Tibial nerve (tissue), 4 donors: ENCODE measurements at regions not wholly inside any gene's neighbourhood (a gene's known extent, or its start where the extent isn't known, plus 50 kb on each side); places are given as distances from the start of the nearest gene placed in this dataset.

ENCODE experiments used
- DNase-seq, 2 donors: peaks; one replicate each; pipeline ENCODE4 v3.0.0-alpha.2; 2019; ENCODE audit warnings: low spot score in 2 of 2
- H3K27ac ChIP-seq, 4 donors: fragments of 200-600 bp; sonication (generic) in 3 of 4; one replicate each; pipeline ENCODE4 v1.5.1; 2017 to 2019; ENCODE audit warnings: mild to moderate bottlenecking in 1 of 4
- H3K27me3 ChIP-seq, 2 donors: fragments of 200-600 bp; sonication (generic) in 1 of 2; one replicate each; pipeline versions ENCODE4 v1.5.1 to v1.6.0; 2017 to 2019
- H3K36me3 ChIP-seq, 3 donors: fragments of 200-600 bp; sonication (generic); one replicate each; pipeline ENCODE4 v1.5.1; 2018 to 2019
- H3K4me1 ChIP-seq, 4 donors: fragments of 200-600 bp; sonication (generic) in 3 of 4; one replicate each; pipeline ENCODE4 v1.5.1; 2017 to 2019
- H3K4me3 ChIP-seq, 4 donors: fragments of 200-600 bp; sonication (generic) in 3 of 4; one replicate each; pipeline ENCODE4 v1.5.1; 2017 to 2019; ENCODE audit warnings: mild to moderate bottlenecking in 1 of 4, moderate library complexity in 1 of 4
- H3K9me3 ChIP-seq, 4 donors: fragments of 200-600 bp; sonication (generic) in 3 of 4; one replicate each; pipeline ENCODE4 v1.5.1; 2017 to 2019
- CTCF ChIP-seq, 5 experiments: fragments of 200-600 bp in 3 of 5; fragments of 450-650 bp in 2 of 5; sonication (generic) in 3 of 5; IDR thresholded peaks; one replicate each; pipeline ENCODE4 v1.5.1; 2016 to 2019; ENCODE audit warnings: antibody characterized with exemption in 5 of 5, mild to moderate bottlenecking in 3 of 5, moderate library complexity in 2 of 5
- EP300 ChIP-seq, 2 donors: sonication (generic); formaldehyde crosslinking; IDR thresholded peaks; one replicate each; pipeline ENCODE4 v1.6.1; 2017; ENCODE audit warnings: antibody characterized with exemption in 2 of 2, mild to moderate bottlenecking in 1 of 2
- POLR2A ChIP-seq, 2 donors: fragments of 450-650 bp; IDR thresholded peaks; one replicate each; pipeline ENCODE4 v1.6.1; 2017; ENCODE audit warnings: antibody characterized with exemption in 2 of 2, mild to moderate bottlenecking in 2 of 2, moderate library complexity in 2 of 2
- WGBS, 2 donors: methylation state at CpG; one replicate each; pipeline ENCODE4 v1.1.5; 2018; 5-methylcytosine and 5-hydroxymethylcytosine counted together

GRCh38 chr3:95399585-95399984 lies 1336.7 kb downstream of the NSUN3 start:
- no peak for DNase-seq
- Histone ChIP-seq H3K4me3 (no peak overlapping the region), H3K4me1 (no peaks in the 10 kb centered on the region), H3K36me3 (no peaks in the 10 kb centered on the region), H3K9me3 (no peaks in the 10 kb centered on the region), H3K27ac (no peak overlapping the region), H3K27me3 (no peaks in the 10 kb centered on the region)
- WGBS, 2 donors = 88 to 90% methylated on average over 3 of the region's 3 CpGs
- TF ChIP-seq CTCF (IDR thresholded peaks at IDR 0.05) (no peak), EP300 (IDR thresholded peaks at IDR 0.05) (no peak), POLR2A (IDR thresholded peaks at IDR 0.05) (no peak)

- no peak for TF ChIP-seq POLR2A (IDR thresholded peaks at IDR 0.05)
- TF ChIP-seq CTCF (IDR thresholded peaks at IDR 0.05) = no peak
- no peak for TF ChIP-seq EP300 (IDR thresholded peaks at IDR 0.05)
- Histone ChIP-seq H3K27ac (no peak overlapping the region), H3K4me1 (no peaks in the 10 kb centered on the region), H3K27me3 (no peaks in the 10 kb centered on the region), H3K4me3 (no peak overlapping the region), H3K36me3 (no peaks in the 10 kb centered on the region), H3K9me3 (no peaks in the 10 kb centered on the region)
- 89 to 92% methylated on average over 2 of the region's 2 CpGs for WGBS, 2 donors
- no peak for DNase-seq
These were observed 1338.8 kb downstream of the NSUN3 start for GRCh38 chr3:95401693-95402092.

GRCh38 chr3:95407709-95408463 lies 1345.0 kb downstream of the NSUN3 start:
- H3K36me3 ChIP-seq = no peaks in the 10 kb centered on the region
- DNase-seq = no peak
- no peak overlapping the region for H3K4me3 ChIP-seq
- H3K27ac ChIP-seq = no peak overlapping the region
- no peak for TF ChIP-seq EP300 (IDR thresholded peaks at IDR 0.05)
- no peak for TF ChIP-seq POLR2A (IDR thresholded peaks at IDR 0.05)
- TF ChIP-seq CTCF (IDR thresholded peaks at IDR 0.05) = no peak
- no peaks in the 10 kb centered on the region for H3K27me3 ChIP-seq
- no peaks in the 10 kb centered on the region for H3K9me3 ChIP-seq
- WGBS, 2 donors = 86 to 90% methylated on average over 4 of the region's 4 CpGs
- H3K4me1 ChIP-seq = no peaks in the 10 kb centered on the region

- Histone ChIP-seq H3K36me3 (no peaks in the 10 kb centered on the region), H3K4me3 (no peak overlapping the region), H3K9me3 (no peaks in the 10 kb centered on the region), H3K27ac (no peak overlapping the region), H3K4me1 (no peaks in the 10 kb centered on the region), H3K27me3 (no peaks in the 10 kb centered on the region)
- WGBS, 2 donors = 28 to 78% methylated on average over 3 of the region's 3 CpGs
- TF ChIP-seq POLR2A (IDR thresholded peaks at IDR 0.05) (no peak), EP300 (IDR thresholded peaks at IDR 0.05) (no peak), CTCF (IDR thresholded peaks at IDR 0.05) (no peak)
- no peak for DNase-seq
These were observed 1345.6 kb downstream of the NSUN3 start for GRCh38 chr3:95408464-95408862.

- 90 to 92% methylated on average over 6 of the region's 6 CpGs for WGBS, 2 donors
- no peak overlapping the region for H3K4me3 ChIP-seq
- TF ChIP-seq CTCF (IDR thresholded peaks at IDR 0.05) = no peak
- no peak for TF ChIP-seq EP300 (IDR thresholded peaks at IDR 0.05)
- TF ChIP-seq POLR2A (IDR thresholded peaks at IDR 0.05) = no peak
- no peaks in the 10 kb centered on the region for H3K36me3 ChIP-seq
- no peak for DNase-seq
- no peak overlapping the region for H3K27ac ChIP-seq
- no peaks in the 10 kb centered on the region for H3K4me1 ChIP-seq
- peaks cover 0 to 8% (median 3%) of the 10 kb centered on the region in 4 donors for H3K9me3 ChIP-seq
- no peaks in the 10 kb centered on the region for H3K27me3 ChIP-seq
These were observed 1355.4 kb downstream of the NSUN3 start for GRCh38 chr3:95418251-95418650.
